Sigmoid colon (tissue), 4 donors: ENCODE measurements at regions not wholly inside any gene's neighbourhood (a gene's known extent, or its start where the extent isn't known, plus 50 kb on each side); places are given as distances from the start of the nearest gene placed in this dataset.

Experiments used
- EP300 ChIP-seq, 4 donors: sonication (generic); formaldehyde crosslinking; IDR thresholded peaks; one replicate each; pipeline ENCODE4 v1.6.1; 2017; ENCODE audit warnings: antibody characterized with exemption in 4 of 4
- POLR2A ChIP-seq, 2 donors: fragments of 450-650 bp; IDR thresholded peaks; one replicate each; pipeline ENCODE4 v1.6.1; 2016; ENCODE audit warnings: antibody characterized with exemption in 2 of 2, mild to moderate bottlenecking in 2 of 2, moderate library complexity in 2 of 2
- POLR2AphosphoS5 ChIP-seq, 4 donors: sonication (generic); formaldehyde crosslinking; IDR thresholded peaks; one replicate each; pipeline ENCODE4 v1.6.1; 2017; ENCODE audit warnings: antibody characterized with exemption in 4 of 4
- TF ChIP-seq, protein P1 (sequence below), 4 experiments: fragments of 450-650 bp in 3 of 4; fragments of 200-600 bp in 1 of 4; IDR thresholded peaks; one replicate each; pipeline ENCODE4 v1.5.1; 2016 to 2019; ENCODE audit warnings: antibody characterized with exemption in 4 of 4, mild to moderate bottlenecking in 3 of 4, moderate library complexity in 2 of 4

DNA sequence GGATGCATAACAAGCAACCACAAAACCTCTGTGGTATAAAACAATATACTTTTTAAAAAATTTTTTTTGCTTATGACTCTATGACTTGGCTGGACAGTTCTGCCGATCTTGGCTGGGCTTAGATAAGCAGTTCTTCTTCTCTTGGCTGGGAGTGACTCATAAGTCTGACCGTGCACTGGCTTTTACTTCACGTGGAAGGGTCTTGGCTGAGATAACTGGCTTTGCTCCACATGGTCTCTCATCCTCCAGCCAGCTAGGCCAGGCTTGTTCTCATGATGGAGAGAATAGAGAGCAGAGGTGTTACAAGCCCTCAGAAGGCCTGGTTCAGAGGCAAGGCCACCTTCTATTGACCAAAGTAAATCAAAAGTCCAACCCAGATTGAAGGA is 178.9 kb upstream of the SERPINE2 start:
- TF ChIP-seq POLR2A (IDR thresholded peaks at IDR 0.05): no peak
- TF ChIP-seq, protein P1, sequence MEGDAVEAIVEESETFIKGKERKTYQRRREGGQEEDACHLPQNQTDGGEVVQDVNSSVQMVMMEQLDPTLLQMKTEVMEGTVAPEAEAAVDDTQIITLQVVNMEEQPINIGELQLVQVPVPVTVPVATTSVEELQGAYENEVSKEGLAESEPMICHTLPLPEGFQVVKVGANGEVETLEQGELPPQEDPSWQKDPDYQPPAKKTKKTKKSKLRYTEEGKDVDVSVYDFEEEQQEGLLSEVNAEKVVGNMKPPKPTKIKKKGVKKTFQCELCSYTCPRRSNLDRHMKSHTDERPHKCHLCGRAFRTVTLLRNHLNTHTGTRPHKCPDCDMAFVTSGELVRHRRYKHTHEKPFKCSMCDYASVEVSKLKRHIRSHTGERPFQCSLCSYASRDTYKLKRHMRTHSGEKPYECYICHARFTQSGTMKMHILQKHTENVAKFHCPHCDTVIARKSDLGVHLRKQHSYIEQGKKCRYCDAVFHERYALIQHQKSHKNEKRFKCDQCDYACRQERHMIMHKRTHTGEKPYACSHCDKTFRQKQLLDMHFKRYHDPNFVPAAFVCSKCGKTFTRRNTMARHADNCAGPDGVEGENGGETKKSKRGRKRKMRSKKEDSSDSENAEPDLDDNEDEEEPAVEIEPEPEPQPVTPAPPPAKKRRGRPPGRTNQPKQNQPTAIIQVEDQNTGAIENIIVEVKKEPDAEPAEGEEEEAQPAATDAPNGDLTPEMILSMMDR (IDR thresholded peaks at IDR 0.05): no peak
- TF ChIP-seq EP300 (IDR thresholded peaks at IDR 0.05): no peak
- no peak for TF ChIP-seq POLR2AphosphoS5 (IDR thresholded peaks at IDR 0.05)
